Tibial artery (tissue), 4 donors: ENCODE measurements at regions not wholly inside any gene's neighbourhood (a gene's known extent, or its start where the extent isn't known, plus 50 kb on each side); places are given as distances from the start of the nearest gene placed in this dataset.

Experiments used
- DNase-seq, 2 donors: peaks; one replicate each; pipeline ENCODE4 v3.0.0-alpha.2; 2019
- H3K27ac ChIP-seq, 2 donors: fragments of 200-600 bp; sonication (generic) in 1 of 2; 1 replicate in 1 of 2; 2 replicates in 1 of 2; pipeline ENCODE4 v1.5.1; 2018 to 2019; ENCODE audit warnings: mild to moderate bottlenecking in 1 of 2
- H3K27me3 ChIP-seq, 2 donors: fragments of 200-600 bp; sonication (generic) in 1 of 2; one replicate each; pipeline versions ENCODE4 v1.5.1 to v1.6.0; 2016 to 2019
- H3K36me3 ChIP-seq, 3 donors: fragments of 200-600 bp; sonication (generic) in 2 of 3; one replicate each; pipeline ENCODE4 v1.5.1; 2016 to 2019; ENCODE audit warnings: mild to moderate bottlenecking in 2 of 3
- H3K4me1 ChIP-seq, 4 donors: fragments of 200-600 bp; sonication (generic) in 2 of 4; 1 replicate in 3 of 4; 2 replicates in 1 of 4; pipeline ENCODE4 v1.5.1; 2016 to 2019
- H3K4me3 ChIP-seq, 2 donors: fragments of 200-600 bp; sonication (generic) in 1 of 2; 1 replicate in 1 of 2; 2 replicates in 1 of 2; pipeline ENCODE4 v1.5.1; 2018 to 2019; ENCODE audit warnings: mild to moderate bottlenecking in 2 of 2
- H3K9me3 ChIP-seq, 3 donors: fragments of 200-600 bp; sonication (generic) in 1 of 3; one replicate each; pipeline ENCODE4 v1.5.1; 2016 to 2019
- intact Hi-C: fragments of 100-400 bp; cut with DNase I; formaldehyde crosslinking; loops from one replicate; pipeline ENCODE4 v1.15.0; 2023; ENCODE audit warnings: low total_unique reads
- TF ChIP-seq, protein P1 (sequence below), 2 experiments: fragments of 200-600 bp in 1 of 2; fragments of 450-650 bp in 1 of 2; IDR thresholded peaks; one replicate each; pipeline ENCODE4 v1.5.1; 2017 to 2019; ENCODE audit warnings: antibody characterized with exemption in 2 of 2, mild to moderate bottlenecking in 1 of 2, moderate library complexity in 1 of 2

DNA sequence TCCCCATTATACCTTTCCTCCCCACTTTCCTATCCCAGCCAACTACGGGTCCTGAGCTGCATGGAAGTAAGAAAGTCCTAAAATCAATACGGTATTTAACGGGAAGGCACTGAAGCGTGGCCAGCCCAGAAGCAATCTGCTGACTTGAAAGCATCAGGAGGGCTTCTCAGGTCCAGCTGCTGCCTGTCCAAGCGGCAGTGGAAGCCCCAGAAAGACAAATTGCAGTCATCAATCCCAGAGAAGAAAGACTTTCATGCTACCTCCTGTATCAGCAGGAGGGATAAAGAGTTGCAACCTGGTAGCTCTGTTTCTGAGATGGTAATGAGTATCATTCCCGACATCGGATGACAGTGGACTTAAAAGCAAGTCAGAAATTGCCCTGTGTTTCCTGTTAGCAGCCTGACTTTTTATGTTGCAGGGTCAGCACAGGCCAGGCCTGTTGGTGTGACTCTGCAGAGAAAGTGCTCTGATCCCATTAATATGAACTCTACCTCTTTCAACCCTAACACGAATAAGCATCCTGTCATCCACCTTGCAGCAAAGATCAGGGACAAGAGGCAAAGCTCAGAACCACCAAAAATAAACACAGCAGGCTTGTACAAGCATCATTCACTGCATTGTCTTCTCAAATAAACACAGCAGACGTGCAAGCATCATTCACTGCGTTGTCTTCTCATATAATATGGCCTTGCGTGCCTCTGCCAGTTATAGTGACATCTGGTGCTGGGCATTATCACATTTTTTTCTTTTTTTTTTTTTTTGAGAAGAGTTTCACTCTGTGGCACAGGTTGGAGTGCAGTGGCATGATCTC lies 358.6 kb upstream of the CDH11 start:
- TF ChIP-seq, protein P1, sequence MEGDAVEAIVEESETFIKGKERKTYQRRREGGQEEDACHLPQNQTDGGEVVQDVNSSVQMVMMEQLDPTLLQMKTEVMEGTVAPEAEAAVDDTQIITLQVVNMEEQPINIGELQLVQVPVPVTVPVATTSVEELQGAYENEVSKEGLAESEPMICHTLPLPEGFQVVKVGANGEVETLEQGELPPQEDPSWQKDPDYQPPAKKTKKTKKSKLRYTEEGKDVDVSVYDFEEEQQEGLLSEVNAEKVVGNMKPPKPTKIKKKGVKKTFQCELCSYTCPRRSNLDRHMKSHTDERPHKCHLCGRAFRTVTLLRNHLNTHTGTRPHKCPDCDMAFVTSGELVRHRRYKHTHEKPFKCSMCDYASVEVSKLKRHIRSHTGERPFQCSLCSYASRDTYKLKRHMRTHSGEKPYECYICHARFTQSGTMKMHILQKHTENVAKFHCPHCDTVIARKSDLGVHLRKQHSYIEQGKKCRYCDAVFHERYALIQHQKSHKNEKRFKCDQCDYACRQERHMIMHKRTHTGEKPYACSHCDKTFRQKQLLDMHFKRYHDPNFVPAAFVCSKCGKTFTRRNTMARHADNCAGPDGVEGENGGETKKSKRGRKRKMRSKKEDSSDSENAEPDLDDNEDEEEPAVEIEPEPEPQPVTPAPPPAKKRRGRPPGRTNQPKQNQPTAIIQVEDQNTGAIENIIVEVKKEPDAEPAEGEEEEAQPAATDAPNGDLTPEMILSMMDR (IDR thresholded peaks at IDR 0.05): no peak
- Histone ChIP-seq H3K4me3 (no peak overlapping the region), H3K36me3 (no peaks in the 10 kb centered on the region), H3K9me3 (no peaks in the 10 kb centered on the region), H3K4me1 (no peaks in the 10 kb centered on the region), H3K27me3 (no peaks in the 10 kb centered on the region), H3K27ac (no peak overlapping the region)
- intact Hi-C loops: no loop called here
- no peak for DNase-seq

DNA sequence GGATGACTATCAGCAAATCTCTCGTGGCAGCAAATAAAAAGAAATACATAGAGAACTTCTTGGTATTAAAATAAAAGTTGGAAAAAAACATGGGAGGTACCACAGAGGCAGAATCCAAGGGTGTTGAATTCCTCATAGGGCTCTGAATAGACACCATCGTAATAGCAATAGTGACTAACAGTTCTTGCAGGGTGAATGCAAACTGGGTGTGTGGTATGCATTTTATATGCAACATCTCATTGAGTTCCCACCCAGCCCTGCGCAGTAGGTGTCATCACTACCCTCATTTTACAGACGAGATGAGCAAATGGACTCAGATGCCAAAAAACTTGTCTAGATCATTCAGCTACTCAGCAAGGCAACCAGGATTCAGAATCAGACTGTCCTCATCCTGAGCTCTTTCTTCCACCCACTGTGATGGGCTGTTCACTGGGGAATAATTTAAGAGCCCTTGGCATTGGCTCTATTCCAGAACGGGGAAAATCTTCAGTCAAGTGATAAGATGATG lies 354.6 kb upstream of the CDH11 start:
- H3K9me3 ChIP-seq: no peaks in the 10 kb centered on the region
- no peak overlapping the region for H3K27ac ChIP-seq
- H3K4me3 ChIP-seq: no peak overlapping the region
- no peaks in the 10 kb centered on the region for H3K36me3 ChIP-seq
- intact Hi-C loops: no loop called here
- no peaks in the 10 kb centered on the region for H3K4me1 ChIP-seq
- TF ChIP-seq, protein P1 (IDR thresholded peaks at IDR 0.05): no peak
- no peak for DNase-seq
- no peaks in the 10 kb centered on the region for H3K27me3 ChIP-seq

DNA sequence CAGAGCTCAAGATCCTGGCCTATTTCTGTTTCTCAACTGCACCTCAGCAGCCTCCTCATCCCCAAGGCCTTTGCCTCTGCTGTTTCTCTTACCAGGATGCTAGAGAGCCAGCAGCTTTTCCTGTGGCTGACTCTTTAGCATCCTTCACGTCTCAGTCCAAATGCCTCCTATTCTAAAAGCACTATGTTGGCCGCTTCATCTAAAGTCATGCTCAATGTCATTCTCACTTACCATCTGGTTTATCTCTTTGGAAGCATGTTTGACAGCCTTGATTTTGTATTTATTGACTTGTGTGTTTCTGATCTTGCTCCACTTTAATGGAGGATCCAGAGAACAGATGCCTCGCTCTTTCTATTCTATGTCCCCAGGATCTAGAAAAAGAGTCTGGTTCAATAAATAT lies 351.8 kb upstream of the CDH11 start:
- intact Hi-C loops: no loop called here
- H3K36me3 ChIP-seq: no peaks in the 10 kb centered on the region
- DNase-seq: no peak
- TF ChIP-seq, protein P1 (IDR thresholded peaks at IDR 0.05): no peak
- no peaks in the 10 kb centered on the region for H3K4me1 ChIP-seq
- no peak overlapping the region for H3K4me3 ChIP-seq
- H3K27ac ChIP-seq: no peak overlapping the region
- no peaks in the 10 kb centered on the region for H3K9me3 ChIP-seq
- H3K27me3 ChIP-seq: no peaks in the 10 kb centered on the region

DNA sequence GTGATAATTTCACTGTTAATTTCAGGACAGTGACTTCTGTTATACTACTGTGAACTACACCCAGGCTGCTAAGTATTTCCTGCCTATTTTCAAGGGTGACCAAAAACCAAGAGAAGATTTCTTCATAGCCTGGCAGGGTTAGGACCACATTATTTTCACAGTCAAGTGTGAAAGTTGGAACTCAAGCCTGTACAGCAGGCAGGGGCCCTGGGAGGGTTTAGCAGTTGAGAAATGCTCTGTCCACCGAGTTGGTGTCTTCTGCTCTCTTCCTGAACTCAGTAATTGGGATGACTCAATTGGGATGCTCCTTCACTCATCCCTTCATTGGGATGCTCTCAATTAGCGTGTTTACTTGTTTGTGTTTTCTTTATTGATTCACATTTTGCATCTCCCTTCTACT lies 347.3 kb upstream of the CDH11 start:
- Histone ChIP-seq H3K36me3 (no peaks in the 10 kb centered on the region), H3K4me1 (no peaks in the 10 kb centered on the region), H3K4me3 (no peak overlapping the region), H3K27me3 (no peaks in the 10 kb centered on the region), H3K9me3 (no peaks in the 10 kb centered on the region), H3K27ac (no peak overlapping the region)
- DNase-seq: no peak
- TF ChIP-seq, protein P1 (IDR thresholded peaks at IDR 0.05): no peak
- intact Hi-C loops: no loop called here

DNA sequence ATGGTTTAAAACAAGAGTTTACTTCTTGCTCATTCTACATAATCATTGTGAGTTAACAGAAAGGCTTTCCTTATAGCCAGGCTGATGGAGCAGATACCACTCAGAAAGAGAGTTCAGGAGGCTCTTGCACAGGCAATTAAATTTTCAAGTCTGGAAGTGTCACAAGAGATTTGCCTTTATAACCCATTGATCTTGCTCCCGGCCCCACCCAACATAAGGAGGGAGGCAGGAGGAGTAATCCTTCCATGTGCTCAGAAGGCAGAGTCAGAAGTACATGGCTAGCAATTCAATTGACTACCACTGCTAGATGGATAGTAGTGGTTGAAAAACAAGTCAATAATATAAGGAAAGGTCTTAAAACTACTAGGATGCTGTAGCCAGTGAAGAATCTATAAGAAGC lies 346.3 kb upstream of the CDH11 start:
- no peak for DNase-seq
- H3K4me3 ChIP-seq: no peak overlapping the region
- TF ChIP-seq, protein P1 (IDR thresholded peaks at IDR 0.05): no peak
- no peak overlapping the region for H3K27ac ChIP-seq
- H3K27me3 ChIP-seq: no peaks in the 10 kb centered on the region
- no peaks in the 10 kb centered on the region for H3K9me3 ChIP-seq
- H3K4me1 ChIP-seq: no peaks in the 10 kb centered on the region
- no peaks in the 10 kb centered on the region for H3K36me3 ChIP-seq
- intact Hi-C loops: no loop called here
